Fibroblast of skin of back (primary cell): ENCODE measurements at regions not wholly inside any gene's neighbourhood (a gene's known extent, or its start where the extent isn't known, plus 50 kb on each side); places are given as distances from the start of the nearest gene placed in this dataset.
"Not testable (repeated sequence)": the region's sequence is repeated elsewhere in the genome, so short reads cannot be mapped to it uniquely, and the experiment has no call there.

Experiments used
- DNase-seq: peaks from one replicate; pipeline ENCODE4 v3.0.0-alpha.2; 2013

- DNase-seq, result no peak
Measured at GRCh38 chr6:103000688-103001087, 1607.2 kb downstream of the GRIK2 start.

GRCh38 chr6:102995491-102995890, 1602.0 kb downstream of the GRIK2 start:
- no peak for DNase-seq

GRCh38 chr6:102994866-102995265, 1601.4 kb downstream of the GRIK2 start:
- no peak for DNase-seq

- DNase-seq, result no peak
Measured at GRCh38 chr6:102986086-102986485, 1592.6 kb downstream of the GRIK2 start.

GRCh38 chr6:102984357-102984756, 1590.8 kb downstream of the GRIK2 start:
- DNase-seq, result no peak

- DNase-seq, result no peak
Measured at GRCh38 chr6:102981490-102982015, 1588.0 kb downstream of the GRIK2 start.

- DNase-seq, result no peak
Measured at GRCh38 chr6:102980951-102981350, 1587.4 kb downstream of the GRIK2 start.

- DNase-seq, result no peak
Measured at GRCh38 chr6:102961902-102962301, 1568.4 kb downstream of the GRIK2 start.

- DNase-seq, result no peak
Measured at GRCh38 chr6:102950967-102951366, 1557.5 kb downstream of the GRIK2 start.

GRCh38 chr6:102944475-102944874, 1551.0 kb downstream of the GRIK2 start:
- DNase-seq, result no peak

GRCh38 chr6:102942206-102942605, 1548.7 kb downstream of the GRIK2 start:
- no peak for DNase-seq

- no peak for DNase-seq
Measured at GRCh38 chr6:102936959-102937358, 1543.5 kb downstream of the GRIK2 start.

GRCh38 chr6:102928109-102928508, 1534.6 kb downstream of the GRIK2 start:
- DNase-seq, result no peak

GRCh38 chr6:102918161-102918560, 1524.7 kb downstream of the GRIK2 start:
- no peak for DNase-seq

- no peak for DNase-seq
Measured at GRCh38 chr6:102911571-102911970, 1518.1 kb downstream of the GRIK2 start.

GRCh38 chr6:102910701-102911139, 1517.2 kb downstream of the GRIK2 start:
- DNase-seq, result not testable (repeated sequence)

- DNase-seq, result no peak
Measured at GRCh38 chr6:102907181-102907580, 1513.7 kb downstream of the GRIK2 start.

GRCh38 chr6:102902471-102902870, 1509.0 kb downstream of the GRIK2 start:
- no peak for DNase-seq

- DNase-seq, result no peak
Measured at GRCh38 chr6:102895683-102896082, 1502.2 kb downstream of the GRIK2 start.

GRCh38 chr6:102885165-102885564, 1491.7 kb downstream of the GRIK2 start:
- no peak for DNase-seq

GRCh38 chr6:102853249-102853955, 1459.9 kb downstream of the GRIK2 start:
- DNase-seq, result no peak

- no peak for DNase-seq
Measured at GRCh38 chr6:102848796-102849195, 1455.3 kb downstream of the GRIK2 start.

- no peak for DNase-seq
Measured at GRCh38 chr6:102848210-102848609, 1454.7 kb downstream of the GRIK2 start.

GRCh38 chr6:102841060-102841459, 1447.6 kb downstream of the GRIK2 start:
- DNase-seq, result peak; percentile 6

- no peak for DNase-seq
Measured at GRCh38 chr6:102832021-102832420, 1438.5 kb downstream of the GRIK2 start.
